ENCODE measurements at regions not wholly inside any gene's neighbourhood (a gene's known extent, or its start where the extent isn't known, plus 50 kb on each side); places are given as distances from the start of the nearest gene placed in this dataset.
A peak's percentile ranks its signal among the peaks of the same experiment; 100 is the strongest.

GRCh38 chr13:100859861-100860260, 185.3 kb upstream of the TMTC4 start:
- no peaks in the 10 kb centered on the region for H3K4me1 Mint-ChIP-seq
- Histone ChIP-seq H3K4me1 (ENCODE audit: control insufficient read depth, insufficient read depth, low read length) (no peaks in the 10 kb centered on the region), H3K27me3 (ENCODE audit: control insufficient read depth, insufficient read depth, low read length, poor library complexity, severe bottlenecking) (no peaks in the 10 kb centered on the region), H3K36me3 (ENCODE audit: control insufficient read depth, insufficient read depth, low read length) (no peaks in the 10 kb centered on the region), H3K9me3 (ENCODE audit: control insufficient read depth, low read length) (no peaks in the 10 kb centered on the region), H3K4me3 (ENCODE audit: low read length) (no peak overlapping the region), H3K9ac (ENCODE audit: extremely low read depth, low read length, poor library complexity, severe bottlenecking) (no peak overlapping the region), H3K27ac (ENCODE audit: low read depth, low read length) (no peak overlapping the region)
- 94 to 97% methylated on average over 3 to 5 of the region's 5 CpGs for WGBS, 2 experiments (ENCODE audit: insufficient coverage in 1 of 2, insufficient read length in 1 of 2)
- H3K27ac Mint-ChIP-seq, result no peak overlapping the region
- H3K36me3 Mint-ChIP-seq (ENCODE audit: low read depth), result no peaks in the 10 kb centered on the region
- no peak for TF ChIP-seq CTCF (conservative IDR thresholded peaks at IDR 0.05)
- no peak overlapping the region for H3K4me3 Mint-ChIP-seq
- H3K9me3 Mint-ChIP-seq, result peaks cover under 1% of the 10 kb centered on the region
- H3K27me3 Mint-ChIP-seq (ENCODE audit: insufficient read depth), result no peaks in the 10 kb centered on the region
- DNase-seq, result no peak

- H3K4me1 ChIP-seq (ENCODE audit: control insufficient read depth, insufficient read depth, low read length), result peaks cover 2% of the 10 kb centered on the region
- no peaks in the 10 kb centered on the region for H3K4me1 Mint-ChIP-seq
- no peaks in the 10 kb centered on the region for H3K27me3 Mint-ChIP-seq (ENCODE audit: insufficient read depth)
- H3K27ac ChIP-seq (ENCODE audit: low read depth, low read length), result no peak overlapping the region
- H3K27ac Mint-ChIP-seq, result no peak overlapping the region
- no peak overlapping the region for H3K4me3 Mint-ChIP-seq
- no peaks in the 10 kb centered on the region for H3K36me3 Mint-ChIP-seq (ENCODE audit: low read depth)
- no peak for DNase-seq
- TF ChIP-seq CTCF (conservative IDR thresholded peaks at IDR 0.05), result no peak
- no peaks in the 10 kb centered on the region for H3K27me3 ChIP-seq (ENCODE audit: control insufficient read depth, insufficient read depth, low read length, poor library complexity, severe bottlenecking)
- H3K4me3 ChIP-seq (ENCODE audit: low read length), result no peak overlapping the region
- peaks cover under 1% of the 10 kb centered on the region for H3K9me3 Mint-ChIP-seq
- H3K9me3 ChIP-seq (ENCODE audit: control insufficient read depth, low read length), result peaks cover 3% of the 10 kb centered on the region
- 80 to 93% methylated on average over 1 to 4 of the region's 4 CpGs for WGBS, 2 experiments (ENCODE audit: insufficient coverage in 1 of 2, insufficient read length in 1 of 2)
- no peaks in the 10 kb centered on the region for H3K36me3 ChIP-seq (ENCODE audit: control insufficient read depth, insufficient read depth, low read length)
- H3K9ac ChIP-seq (ENCODE audit: extremely low read depth, low read length, poor library complexity, severe bottlenecking), result no peak overlapping the region
Measured at GRCh38 chr13:100855151-100855550, 180.6 kb upstream of the TMTC4 start.

GRCh38 chr13:100854006-100854405, 179.4 kb upstream of the TMTC4 start:
- Histone ChIP-seq H3K4me3 (ENCODE audit: low read length) (no peak overlapping the region), H3K36me3 (ENCODE audit: control insufficient read depth, insufficient read depth, low read length) (no peaks in the 10 kb centered on the region), H3K9ac (ENCODE audit: extremely low read depth, low read length, poor library complexity, severe bottlenecking) (no peak overlapping the region), H3K27ac (ENCODE audit: low read depth, low read length) (no peak overlapping the region), H3K27me3 (ENCODE audit: control insufficient read depth, insufficient read depth, low read length, poor library complexity, severe bottlenecking) (no peaks in the 10 kb centered on the region), H3K9me3 (ENCODE audit: control insufficient read depth, low read length) (peaks cover 11% of the 10 kb centered on the region), H3K4me1 (ENCODE audit: control insufficient read depth, insufficient read depth, low read length) (peaks cover 2% of the 10 kb centered on the region)
- Mint-ChIP-seq H3K27ac (no peak overlapping the region), H3K4me1 (no peaks in the 10 kb centered on the region), H3K27me3 (ENCODE audit: insufficient read depth) (no peaks in the 10 kb centered on the region), H3K9me3 (peaks cover 4% of the 10 kb centered on the region), H3K36me3 (ENCODE audit: low read depth) (no peaks in the 10 kb centered on the region), H3K4me3 (no peak overlapping the region)
- peak; percentile 76 for DNase-seq
- 35 to 66% methylated on average over 4 to 5 of the region's 6 CpGs for WGBS, 2 experiments (ENCODE audit: insufficient coverage in 1 of 2, insufficient read length in 1 of 2)
- TF ChIP-seq CTCF (conservative IDR thresholded peaks at IDR 0.05), result no peak
